Thyroid gland (tissue), 4 donors: ENCODE measurements at regions not wholly inside any gene's neighbourhood (a gene's known extent, or its start where the extent isn't known, plus 50 kb on each side); places are given as distances from the start of the nearest gene placed in this dataset.

Experiments used
- CTCF ChIP-seq, 6 experiments: fragments of 200-600 bp in 3 of 6; fragments of 450-650 bp in 3 of 6; sonication (generic) in 3 of 6; IDR thresholded peaks; one replicate each; pipeline ENCODE4 v1.5.1; 2016 to 2019; ENCODE audit warnings: antibody characterized with exemption in 6 of 6, mild to moderate bottlenecking in 2 of 6, inconsistent platforms in 1 of 6, moderate library complexity in 1 of 6
- POLR2A ChIP-seq, 2 donors: fragments of 450-650 bp; IDR thresholded peaks; one replicate each; pipeline ENCODE4 v1.6.1; 2017; ENCODE audit warnings: antibody characterized with exemption in 2 of 2, mild to moderate bottlenecking in 2 of 2, moderate library complexity in 1 of 2

- TF ChIP-seq POLR2A (IDR thresholded peaks at IDR 0.05) (no peak), CTCF (IDR thresholded peaks at IDR 0.05) (no peak)
Observed at GRCh38 chr4:152004801-152005200, 244.0 kb upstream of the GATB start.
